CD14-positive monocyte (primary cell): ENCODE measurements at regions not wholly inside any gene's neighbourhood (a gene's known extent, or its start where the extent isn't known, plus 50 kb on each side); places are given as distances from the start of the nearest gene placed in this dataset.

Experiments used
- DNase-seq, 3 donors: peaks; one replicate each; pipeline ENCODE4 v3.0.0-alpha.2; 2011 to 2022
- H2AFZ ChIP-seq: 2 replicates; pipeline ENCODE4 v1.6.0; 2012; ENCODE audit warnings: mild to moderate bottlenecking, low read depth, low read length, inconsistent platforms; ENCODE audit not compliant: insufficient read depth, poor library complexity, severe bottlenecking
- H3K27ac ChIP-seq, 2 donors: 1 replicate in 1 of 2; 2 replicates in 1 of 2; pipeline ENCODE4 v1.5.1; 2012 to 2013; ENCODE audit warnings: low read length in 2 of 2, control low read depth in 1 of 2, inconsistent platforms in 1 of 2, low read depth in 1 of 2, mild to moderate bottlenecking in 1 of 2
- H3K27me3 ChIP-seq, 2 donors: one replicate each; pipeline versions ENCODE4 v1.6.0 to v1.6.1; 2011 to 2013; ENCODE audit warnings: low read length in 2 of 2; ENCODE audit not compliant: control insufficient read depth in 2 of 2, insufficient read depth in 2 of 2
- H3K36me3 ChIP-seq, 2 donors: replicated peaks in 1 of 2; 1 replicate in 1 of 2; 2 replicates in 1 of 2; pipeline versions ENCODE4 v1.5.1 to v1.6.1; 2012 to 2013; ENCODE audit warnings: low read length in 2 of 2, control low read depth in 1 of 2, inconsistent platforms in 1 of 2, mild to moderate bottlenecking in 1 of 2; ENCODE audit not compliant: insufficient read depth in 2 of 2, control insufficient read depth in 1 of 2
- H3K4me1 ChIP-seq, 2 donors: 1 replicate in 1 of 2; 2 replicates in 1 of 2; pipeline versions ENCODE4 v1.5.1 to v1.6.1; 2012 to 2013; ENCODE audit warnings: low read length in 2 of 2, control low read depth in 1 of 2, inconsistent platforms in 1 of 2, mild to moderate bottlenecking in 1 of 2, moderate library complexity in 1 of 2; ENCODE audit not compliant: insufficient read depth in 2 of 2, control insufficient read depth in 1 of 2
- H3K4me2 ChIP-seq: replicated peaks from 2 replicates; pipeline ENCODE3; 2012; ENCODE audit warnings: low read length, moderate library complexity, mild to moderate bottlenecking; ENCODE audit not compliant: poor library complexity, severe bottlenecking; ENCODE audit errors: extremely low read depth
- H3K4me3 ChIP-seq, 3 experiments: fragments of 200-600 bp in 1 of 3; sonication (generic) in 1 of 3; replicated peaks in 1 of 3; 1 replicate in 2 of 3; 2 replicates in 1 of 3; pipeline ENCODE4 v1.5.1; 2011 to 2013; ENCODE audit warnings: low read length in 3 of 3, mild to moderate bottlenecking in 3 of 3, control low read depth in 2 of 3, low read depth in 2 of 3, inconsistent platforms in 1 of 3, moderate library complexity in 1 of 3
- H3K79me2 ChIP-seq: 2 replicates; pipeline ENCODE4 v1.6.0; 2012; ENCODE audit warnings: mild to moderate bottlenecking, control low read depth, inconsistent platforms, low read length, moderate library complexity; ENCODE audit not compliant: insufficient read depth
- H3K9ac ChIP-seq: 2 replicates; pipeline ENCODE4 v1.6.0; 2017; ENCODE audit warnings: low read length, mild to moderate bottlenecking; ENCODE audit not compliant: insufficient read depth, poor library complexity, severe bottlenecking
- H3K9me3 ChIP-seq, 2 donors: replicated peaks in 1 of 2; 1 replicate in 1 of 2; 2 replicates in 1 of 2; pipeline versions ENCODE4 v1.5.1 to v1.6.1; 2012 to 2013; ENCODE audit warnings: low read length in 2 of 2, control low read depth in 1 of 2; ENCODE audit not compliant: control insufficient read depth in 1 of 2, insufficient read depth in 1 of 2
- H4K20me1 ChIP-seq: 2 replicates; pipeline ENCODE4 v1.6.0; 2012; ENCODE audit warnings: mild to moderate bottlenecking, low read length, control low read depth, moderate library complexity; ENCODE audit not compliant: insufficient read depth
- H3K27ac Mint-ChIP-seq, 7 donors: one replicate each; pipeline ENCODE4 v1.8.0; 2020; ENCODE audit warnings: mild to moderate bottlenecking in 7 of 7, mixed read lengths in 7 of 7, moderate library complexity in 6 of 7, inconsistent platforms in 2 of 7
- H3K27me3 Mint-ChIP-seq, 3 donors: one replicate each; pipeline ENCODE4 v1.8.0; 2021 to 2022; ENCODE audit warnings: low read depth in 3 of 3, mild to moderate bottlenecking in 3 of 3, mixed read lengths in 3 of 3, moderate library complexity in 3 of 3, inconsistent platforms in 1 of 3
- H3K36me3 Mint-ChIP-seq, 2 donors: one replicate each; pipeline ENCODE4 v1.8.0; 2020; ENCODE audit warnings: mixed read lengths in 2 of 2, inconsistent platforms in 1 of 2, mild to moderate bottlenecking in 1 of 2
- H3K4me1 Mint-ChIP-seq: one replicate; pipeline ENCODE4 v1.8.0; 2020; ENCODE audit warnings: mild to moderate bottlenecking, mixed read lengths
- H3K4me3 Mint-ChIP-seq, 2 donors: one replicate each; pipeline ENCODE4 v1.8.0; 2020; ENCODE audit warnings: mild to moderate bottlenecking in 2 of 2, mixed read lengths in 2 of 2, moderate library complexity in 1 of 2
- H3K9me3 Mint-ChIP-seq, 7 donors: one replicate each; pipeline ENCODE4 v1.8.0; 2020 to 2022; ENCODE audit warnings: mixed read lengths in 7 of 7, mild to moderate bottlenecking in 6 of 7, moderate library complexity in 6 of 7, inconsistent platforms in 2 of 7
- CTCF ChIP-seq: fragments of 200-600 bp; IDR thresholded peaks from one replicate; pipeline ENCODE4 v1.8.0; 2022; ENCODE audit warnings: antibody characterized with exemption, mild to moderate bottlenecking
- WGBS: methylation state at CpG from one replicate; pipeline ENCODE4 v1.1.5; 2013; ENCODE audit warnings: missing lambda C conversion rate; ENCODE audit not compliant: insufficient coverage; 5-methylcytosine and 5-hydroxymethylcytosine counted together
- intact Hi-C, 2 donors: fragments of 100-400 bp; cut with micrococcal nuclease; formaldehyde crosslinking; loops; one replicate each; pipeline versions ENCODE4 v1.15.0 to v1.15.1; 2023

- Histone ChIP-seq H3K79me2 (no peaks in the 10 kb centered on the region), H3K36me3 (no peaks in the 10 kb centered on the region), H3K4me1 (no peaks in the 10 kb centered on the region), H3K27me3 (no peaks in the 10 kb centered on the region), H2AFZ (no peak overlapping the region), H3K4me3 (no peak overlapping the region), H3K9me3 (no peaks in the 10 kb centered on the region), H3K4me2 (no peak overlapping the region), H3K27ac (no peak overlapping the region), H3K9ac (no peak overlapping the region), H4K20me1 (no peaks in the 10 kb centered on the region)
- H3K27me3 Mint-ChIP-seq = peaks cover 2 to 4% (median 4%) of the 10 kb centered on the region in 3 donors
- H3K4me1 Mint-ChIP-seq = no peaks in the 10 kb centered on the region
- no peak for DNase-seq
- intact Hi-C loops = no loop called here
- H3K9me3 Mint-ChIP-seq = peaks cover 0 to 3% (median 0%) of the 10 kb centered on the region in 7 donors
- no peak for TF ChIP-seq CTCF
- H3K27ac Mint-ChIP-seq = no peak overlapping the region
- no peak overlapping the region for H3K4me3 Mint-ChIP-seq
- no peaks in the 10 kb centered on the region for H3K36me3 Mint-ChIP-seq
- 100% methylated on average over 1 of the region's 1 CpG for WGBS
These were observed 404.4 kb downstream of the AACS start for GRCh38 chr12:125469683-125470082.

GRCh38 chr12:125470838-125471783 is 405.9 kb downstream of the AACS start:
- Histone ChIP-seq H3K4me3 (no peak overlapping the region), H3K9ac (no peak overlapping the region), H3K27ac (no peak overlapping the region), H3K4me2 (no peak overlapping the region), H2AFZ (no peak overlapping the region), H3K36me3 (no peaks in the 10 kb centered on the region), H4K20me1 (no peaks in the 10 kb centered on the region), H3K4me1 (no peaks in the 10 kb centered on the region), H3K27me3 (no peaks in the 10 kb centered on the region), H3K9me3 (no peaks in the 10 kb centered on the region), H3K79me2 (no peaks in the 10 kb centered on the region)
- no peak for TF ChIP-seq CTCF
- Mint-ChIP-seq H3K4me1 (no peaks in the 10 kb centered on the region), H3K27ac (peak overlapping the region in 1 of 7 donors; percentile 3), H3K36me3 (no peaks in the 10 kb centered on the region), H3K27me3 (peaks cover 2 to 6% (median 2%) of the 10 kb centered on the region in 3 donors), H3K4me3 (no peak overlapping the region), H3K9me3 (peaks cover 0 to 1% (median 0%) of the 10 kb centered on the region in 7 donors)
- DNase-seq = no peak
- intact Hi-C loops = no loop called here
- 81% methylated on average over 13 of the region's 15 CpGs for WGBS
